CD1c-positive myeloid dendritic cell (primary cell): ENCODE measurements at regions not wholly inside any gene's neighbourhood (a gene's known extent, or its start where the extent isn't known, plus 50 kb on each side); places are given as distances from the start of the nearest gene placed in this dataset.
A peak's percentile ranks its signal among the peaks of the same experiment; 100 is the strongest.

Experiments used
- DNase-seq: peaks from one replicate; pipeline ENCODE4 v3.0.0-alpha.2; 2016; ENCODE audit errors: extremely low spot score

- no peak for DNase-seq
Observed at GRCh38 chr4:123096038-123096437, 173.6 kb upstream of the NUDT6 start.

GRCh38 chr4:123102897-123103471 lies 180.6 kb upstream of the NUDT6 start:
- peak; percentile 49 for DNase-seq

DNA sequence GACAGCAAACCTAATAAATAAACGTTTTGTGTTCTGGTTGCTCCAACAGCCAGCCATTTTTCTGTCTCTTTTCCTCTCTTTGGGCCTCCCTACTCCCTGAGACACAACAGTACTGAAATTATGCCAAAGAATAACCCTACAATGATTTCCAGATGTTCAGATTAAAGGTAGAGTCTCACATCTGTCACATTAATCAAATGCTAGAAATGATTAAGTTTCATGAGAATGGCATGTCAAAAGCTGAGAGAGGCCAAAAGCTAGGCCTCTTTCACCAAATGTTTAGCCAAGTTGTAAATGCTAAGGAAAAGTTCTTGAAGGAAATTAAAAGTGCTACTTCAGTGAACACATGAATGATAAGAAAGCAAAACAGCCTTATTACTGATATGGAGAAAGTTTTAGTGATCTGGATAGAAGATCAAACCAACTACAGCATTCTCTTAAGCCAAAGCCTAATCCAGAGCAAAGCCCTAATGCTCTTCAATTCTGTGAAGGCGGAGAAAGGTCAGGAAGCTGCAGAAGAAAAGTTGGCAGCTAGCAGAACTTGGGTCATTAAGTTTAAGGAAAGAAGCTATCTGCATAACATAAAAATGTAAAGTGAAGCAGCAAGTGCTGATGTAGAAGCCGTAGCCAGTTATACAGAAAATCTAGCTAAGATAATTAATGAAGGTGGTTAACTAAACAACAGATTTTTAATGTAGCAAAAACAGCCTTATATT lies 182.1 kb upstream of the NUDT6 start:
- DNase-seq = no peak

DNA sequence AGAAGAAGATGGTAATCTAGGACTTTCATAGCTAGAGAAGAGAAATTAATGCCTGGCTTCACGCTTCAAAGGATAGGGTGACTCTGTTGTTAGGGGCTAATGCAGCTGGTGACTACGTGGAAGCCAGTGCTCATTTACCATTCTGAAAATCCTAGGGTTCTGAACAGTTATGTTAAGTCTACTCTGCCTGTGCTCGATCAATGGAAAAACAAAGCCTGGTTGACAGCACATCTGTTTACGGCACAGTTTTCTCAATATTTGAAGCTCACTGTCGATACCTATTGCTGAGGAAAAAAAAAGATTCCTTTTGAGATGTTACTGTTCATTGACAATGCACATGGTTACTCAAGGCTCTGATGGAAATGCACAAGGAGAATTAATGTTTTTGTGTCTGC lies 182.6 kb upstream of the NUDT6 start:
- DNase-seq = no peak

GRCh38 chr4:123106747-123107146 lies 184.3 kb upstream of the NUDT6 start:
- DNase-seq = no peak

DNA sequence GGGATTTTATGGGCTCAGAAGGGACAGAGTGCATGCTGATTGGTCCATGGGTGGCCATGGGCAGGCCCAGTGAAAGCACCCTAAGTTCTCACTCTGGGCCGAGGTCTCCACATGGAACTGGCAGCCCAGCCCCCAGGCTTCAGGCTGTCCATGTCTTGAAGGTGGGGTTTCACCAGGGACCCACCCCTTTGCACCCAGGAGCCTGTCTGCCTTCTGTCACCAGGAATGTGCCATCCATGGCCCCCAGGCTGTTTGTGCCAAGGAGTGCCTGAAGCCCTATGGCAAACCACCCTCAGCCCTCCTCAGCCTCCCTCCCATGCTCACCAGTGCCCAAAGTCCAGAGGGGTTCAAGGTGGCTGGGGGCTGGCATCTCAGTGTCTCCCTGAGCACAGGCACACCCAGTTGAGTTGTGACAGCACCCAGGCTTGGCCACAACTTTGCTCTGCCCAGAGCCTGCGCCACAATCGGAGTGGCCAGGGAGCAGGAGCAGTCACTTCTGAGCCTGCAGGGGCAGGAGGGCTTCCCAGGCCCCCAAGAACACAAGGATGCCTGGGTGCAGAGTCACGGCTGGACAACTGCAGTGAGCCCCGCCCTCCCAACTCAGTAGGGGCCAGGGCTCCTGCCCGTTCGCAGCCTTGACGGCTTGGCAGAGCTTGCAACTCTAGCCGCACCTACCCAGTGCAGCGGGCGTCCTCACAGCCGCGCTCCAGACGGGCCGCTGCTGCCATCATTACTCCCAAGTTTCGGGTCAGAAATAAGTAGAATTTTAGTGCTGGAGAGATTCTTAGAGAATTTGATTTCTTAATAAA lies 185.3 kb upstream of the NUDT6 start:
- no peak for DNase-seq

DNA sequence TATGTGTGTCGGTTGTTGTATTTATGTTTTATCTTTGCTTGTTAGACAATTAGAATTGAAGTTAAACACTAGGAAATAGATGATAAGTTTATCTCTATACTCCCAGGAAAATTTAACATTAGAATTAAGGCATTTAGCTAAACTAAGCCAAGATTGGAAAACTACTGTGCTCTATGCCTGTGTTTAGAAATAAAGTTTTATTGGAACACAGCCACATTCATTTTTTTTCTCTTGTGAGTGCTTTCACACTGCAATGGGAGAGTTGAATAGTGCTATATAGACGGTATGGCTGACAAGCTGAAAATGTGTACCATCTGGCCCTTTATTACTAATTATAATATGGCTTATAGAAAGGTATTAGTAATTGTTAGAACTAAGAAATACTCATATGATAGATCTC lies 186.7 kb upstream of the NUDT6 start:
- no peak for DNase-seq

DNA sequence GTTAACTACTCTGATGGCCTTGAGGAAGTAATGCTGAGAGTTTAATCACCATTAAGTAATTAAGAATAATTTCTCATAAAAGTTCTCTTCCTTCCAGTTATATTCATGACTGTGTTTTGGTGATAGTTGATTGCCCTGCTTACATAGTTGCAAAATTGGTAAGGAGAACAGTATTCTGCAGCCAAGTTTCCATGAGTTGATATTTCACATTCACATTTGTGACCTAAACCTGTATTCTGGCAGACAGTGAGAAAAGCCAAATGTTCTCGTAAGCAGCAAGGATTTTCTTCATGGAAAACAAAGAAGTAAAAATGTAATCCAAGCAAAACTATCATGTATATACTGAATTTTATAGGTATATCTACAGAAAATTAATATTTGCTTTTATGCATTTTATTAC lies 187.8 kb upstream of the NUDT6 start:
- no peak for DNase-seq

- no peak for DNase-seq
Observed at GRCh38 chr4:123110685-123111084, 188.3 kb upstream of the NUDT6 start.

GRCh38 chr4:123113155-123113554 lies 190.8 kb upstream of the NUDT6 start:
- no peak for DNase-seq

DNA sequence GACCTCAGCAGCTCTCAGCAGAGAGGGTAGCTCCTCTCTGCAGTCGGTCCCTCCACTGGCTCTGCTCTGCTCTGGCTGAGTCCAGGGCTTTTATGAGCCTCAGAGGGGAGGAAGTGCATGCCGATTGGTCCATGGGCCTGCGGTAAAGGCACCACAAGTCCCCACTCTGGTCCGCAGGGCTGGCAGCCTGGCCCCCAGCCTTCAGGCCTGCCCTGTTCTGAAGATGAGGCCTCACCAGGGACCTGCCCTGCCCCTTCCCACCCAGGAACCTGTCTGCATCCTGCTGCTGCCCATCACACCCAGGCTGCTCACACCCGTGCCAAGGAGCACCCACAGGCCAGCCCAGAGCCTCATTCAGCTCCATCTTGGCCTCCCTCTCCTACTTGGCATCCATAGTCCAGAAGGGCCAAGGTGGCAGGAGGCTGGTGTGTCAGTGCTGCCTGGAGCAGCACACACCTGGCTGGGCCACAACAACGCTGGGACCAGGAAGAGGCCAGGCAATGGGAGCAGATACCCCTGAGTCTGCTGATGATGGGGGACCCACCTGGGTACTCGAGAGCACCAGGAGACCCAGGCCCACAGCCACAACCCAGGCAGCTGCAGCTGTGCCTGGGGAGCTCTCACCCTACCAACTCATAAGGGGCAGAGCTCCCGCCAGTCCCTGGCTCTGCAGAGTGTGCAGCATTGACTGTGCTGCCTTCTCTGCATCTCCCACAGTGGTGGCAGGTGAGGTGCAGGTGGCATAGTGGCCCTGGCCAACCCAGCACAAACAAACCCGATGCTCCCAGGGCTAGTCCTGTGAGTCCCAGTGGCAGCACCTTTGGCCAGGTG lies 191.9 kb upstream of the NUDT6 start:
- no peak for DNase-seq

DNA sequence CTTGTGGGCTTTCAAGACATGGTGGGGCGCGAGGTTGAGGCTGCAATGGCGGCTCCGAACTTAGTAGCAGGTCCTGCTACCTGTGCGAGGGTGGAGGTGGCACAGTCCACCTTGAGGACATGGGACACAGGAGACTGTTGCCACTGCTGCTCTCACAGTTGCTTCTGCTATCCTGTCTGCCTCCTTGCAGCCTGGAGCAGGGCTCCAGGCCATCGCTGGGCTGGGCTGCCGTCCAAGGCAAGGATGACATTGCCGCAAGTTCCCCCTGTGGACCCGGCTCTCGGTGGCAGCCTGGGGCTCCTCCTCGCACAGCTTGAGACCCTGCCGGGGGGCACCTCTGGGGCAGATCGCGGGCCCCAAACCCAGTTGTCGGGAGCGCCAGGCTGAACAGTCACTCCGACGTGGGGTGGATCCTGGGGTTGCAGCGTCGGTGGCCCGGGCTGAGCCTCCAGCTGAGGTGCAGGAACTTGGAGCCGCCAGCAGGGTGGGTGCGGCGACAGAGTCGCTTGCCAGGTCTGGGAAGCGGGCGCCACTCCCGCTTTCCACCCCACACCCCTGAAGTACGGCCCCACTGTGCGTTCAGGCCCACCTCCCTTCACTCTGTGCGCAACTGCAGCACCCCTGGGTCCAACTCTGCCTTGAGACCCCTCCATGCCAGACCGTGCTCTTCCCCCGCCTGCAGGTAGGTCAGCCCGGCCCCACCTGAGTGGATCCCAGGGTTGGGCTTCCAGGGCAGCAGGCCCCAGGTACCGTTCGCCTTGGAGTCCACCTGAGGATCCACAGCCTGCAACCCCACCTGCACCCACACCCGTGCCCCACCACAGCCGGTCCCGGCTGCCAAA lies 192.7 kb upstream of the NUDT6 start:
- no peak for DNase-seq

- DNase-seq = no peak
Observed at GRCh38 chr4:123116412-123116811, 194.0 kb upstream of the NUDT6 start.

- no peak for DNase-seq
Observed at GRCh38 chr4:123120473-123120872, 198.1 kb upstream of the NUDT6 start.

DNA sequence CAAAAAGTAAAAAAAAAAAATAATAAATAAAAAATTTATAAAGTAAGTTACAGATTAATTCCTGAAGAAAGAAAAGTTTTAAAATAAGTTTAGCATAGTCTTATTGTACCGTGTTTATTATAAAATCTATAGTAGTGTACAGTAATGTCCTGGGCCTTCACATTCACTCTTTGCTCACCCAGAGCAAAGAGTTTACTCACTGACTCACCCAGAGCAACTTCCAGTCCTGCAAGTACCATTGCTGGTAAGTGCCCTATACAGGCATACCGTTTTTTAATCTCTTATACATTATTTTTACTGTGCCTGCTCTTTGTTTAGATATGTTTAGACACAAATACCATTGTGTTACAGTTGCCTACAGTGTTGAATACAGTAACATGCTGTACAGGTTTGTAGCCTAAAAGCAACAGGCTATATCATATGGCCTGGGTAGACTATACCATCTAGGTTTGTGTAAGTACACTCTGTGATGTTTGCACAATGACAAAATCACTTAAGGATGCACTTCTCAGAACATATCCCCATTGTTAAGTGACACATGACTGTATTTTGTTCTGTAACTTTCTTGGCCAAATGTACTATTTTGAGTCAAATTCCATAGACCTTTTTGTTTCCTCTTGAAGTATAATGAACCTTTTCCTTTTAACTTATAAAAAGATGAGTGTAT lies 199.0 kb upstream of the NUDT6 start:
- no peak for DNase-seq

GRCh38 chr4:123125477-123125876 lies 203.1 kb upstream of the NUDT6 start:
- no peak for DNase-seq

DNA sequence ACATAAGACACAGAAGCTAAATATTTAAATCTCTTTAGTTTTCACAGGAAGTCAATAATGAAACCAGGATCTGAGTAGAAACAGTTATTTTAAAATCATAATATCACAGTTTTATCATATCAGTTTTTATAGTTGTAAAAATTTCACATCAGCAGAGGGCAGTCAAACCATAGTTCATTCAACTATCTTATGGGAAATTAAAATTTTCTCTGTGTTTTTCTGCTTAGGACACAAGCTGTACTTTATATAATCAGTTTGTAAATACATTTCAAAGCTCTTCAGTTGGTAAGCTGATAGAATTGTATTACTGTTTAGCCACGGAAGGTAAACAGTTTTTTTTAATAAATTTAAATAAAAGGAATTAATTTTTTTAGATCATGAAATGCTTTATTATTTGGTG lies 204.8 kb upstream of the NUDT6 start:
- no peak for DNase-seq

DNA sequence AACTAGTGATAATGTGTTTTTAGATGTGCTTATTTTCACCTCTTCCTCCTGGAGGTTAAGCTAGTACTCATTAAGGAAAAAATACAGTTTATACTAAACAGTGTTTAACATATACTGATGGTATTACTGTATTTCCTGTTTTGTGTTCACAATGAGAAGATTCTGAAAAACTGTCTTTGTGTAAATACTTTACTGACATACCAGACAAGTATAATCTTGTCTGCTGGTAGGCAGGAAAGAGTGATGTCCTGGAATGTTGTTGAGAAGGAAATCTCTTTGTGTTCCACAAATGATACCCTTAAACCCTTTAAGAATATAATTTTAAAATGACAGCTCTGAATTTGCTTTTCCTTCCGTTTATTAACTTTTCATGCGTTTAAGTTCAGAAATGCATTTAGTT lies 205.5 kb upstream of the NUDT6 start:
- DNase-seq = no peak

DNA sequence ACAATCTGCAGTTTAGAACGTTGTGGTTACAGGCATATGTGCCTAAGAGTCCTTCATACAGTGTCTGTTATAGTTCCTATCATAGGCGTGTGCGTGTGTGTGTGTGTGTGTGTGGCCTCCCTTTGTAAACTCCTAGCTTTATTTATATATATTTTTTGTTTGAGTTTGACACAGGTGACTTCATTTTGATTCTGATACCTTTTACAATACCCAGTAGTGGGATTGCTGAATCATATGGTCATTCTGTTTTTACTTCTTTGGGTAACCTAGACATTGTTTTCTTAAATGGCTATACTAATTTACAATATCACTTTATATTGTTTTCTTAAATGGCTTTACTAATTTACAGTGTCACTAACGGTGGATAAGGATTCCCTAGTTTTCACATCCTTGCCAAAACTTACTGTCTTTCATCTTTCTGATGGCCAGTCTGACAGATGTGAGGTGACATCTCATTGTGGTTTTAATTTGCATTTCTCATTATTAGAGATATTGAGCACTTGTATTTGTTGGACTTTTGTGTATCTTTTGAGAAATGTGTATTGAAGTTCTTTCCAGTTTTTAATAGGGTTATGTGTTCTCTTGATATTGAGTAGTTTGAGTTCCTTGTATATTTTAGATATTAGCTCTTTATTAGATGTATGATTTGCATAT lies 211.1 kb upstream of the NUDT6 start:
- no peak for DNase-seq

- no peak for DNase-seq
Observed at GRCh38 chr4:123144616-123145015, 222.2 kb upstream of the NUDT6 start.
